HepG2 (cell line): ENCODE measurements at regions not wholly inside any gene's neighbourhood (a gene's known extent, or its start where the extent isn't known, plus 50 kb on each side); places are given as distances from the start of the nearest gene placed in this dataset.

Source experiments
- ATAC-seq: fragments of 200-7000 bp; cut with Tn5 transposase; 3 replicates; pipeline ENCODE4 v1.9.1; 2020; ENCODE audit warnings: mild to moderate bottlenecking, moderate library complexity
- BruUV-seq: library from RNA; stranded (reverse); fragments of 400-500 nt; replicated peaks from 2 replicates; lab custom pipeline; 2021; lab: Mats Ljungman, UMichigan
- CTCF ChIA-PET: fragments of 300-600 bp; formaldehyde crosslinking; extraction: SDS; loops from one replicate; lab custom pipeline; 2021; ENCODE audit warnings: low total read pairs, inconsistent platforms, low intra/inter-chr PET ratio; lab: Yijun Ruan, JAX
- POLR2A ChIA-PET: fragments of 350-600 bp; sonication (Branson Sonifier 250); formaldehyde crosslinking; loops from one replicate; lab custom pipeline; 2020; ENCODE audit warnings: antibody characterized with exemption, inconsistent platforms; lab: Yijun Ruan, JAX
- DNase-seq: peaks from one replicate; pipeline ENCODE4 v3.0.0-alpha.2; 2015; ENCODE audit warnings: low spot score
- FAIRE-seq: peaks from 3 replicates; lab custom pipeline; 2011; peaks lifted over from hg19 to GRCh38; lab: Jason Lieb, UNC
- H2AFZ ChIP-seq: one replicate; pipeline ENCODE4 v1.6.1; 2011; ENCODE audit warnings: low read length, inconsistent platforms
- H3K27ac ChIP-seq: fragments of 300-600 bp; 3 replicates; pipeline ENCODE4 v1.8.0; 2011; ENCODE audit warnings: mixed run types, mild to moderate bottlenecking, mixed read lengths, low read length, inconsistent platforms; ENCODE audit not compliant: insufficient read depth; ENCODE audit errors: extremely low read length
- H3K27me3 ChIP-seq, 2 experiments: fragments of 200-600 bp in 1 of 2; 2 replicates in 1 of 2; 3 replicates in 1 of 2; pipeline versions ENCODE4 v1.6.0 to v1.8.0; 2011; ENCODE audit warnings: low read length in 2 of 2, mild to moderate bottlenecking in 2 of 2, moderate library complexity in 2 of 2, inconsistent platforms in 1 of 2; ENCODE audit not compliant: insufficient read depth in 2 of 2, control insufficient read depth in 1 of 2
- H3K36me3 ChIP-seq, 2 experiments: fragments of 200-600 bp in 1 of 2; replicated peaks in 1 of 2; 2 replicates in 1 of 2; 3 replicates in 1 of 2; pipeline versions ENCODE4 v1.5.1 to v1.8.0; 2011; ENCODE audit warnings: low read length in 2 of 2, inconsistent platforms in 1 of 2; ENCODE audit not compliant: insufficient read depth in 2 of 2, control insufficient read depth in 1 of 2
- H3K4me1 ChIP-seq: 2 replicates; pipeline ENCODE4 v1.5.1; 2012; ENCODE audit warnings: low read length, inconsistent platforms; ENCODE audit not compliant: insufficient read depth
- H3K4me2 ChIP-seq: 2 replicates; pipeline ENCODE4 v1.6.0; 2011; ENCODE audit warnings: low read depth, low read length, inconsistent platforms
- H3K4me3 ChIP-seq, 3 experiments: fragments of 200-600 bp in 1 of 3; sonication (generic), shearing (Covaris generic) in 1 of 3; replicated peaks in 1 of 3; 2 replicates each; pipeline ENCODE4 v1.5.1; 2011 to 2016; ENCODE audit warnings: low read length in 3 of 3, inconsistent platforms in 2 of 3, low read depth in 2 of 3, mild to moderate bottlenecking in 2 of 3, control low read depth in 1 of 3, mixed read lengths in 1 of 3; ENCODE audit not compliant: insufficient read depth in 1 of 3
- H3K79me2 ChIP-seq: one replicate; pipeline ENCODE4 v1.6.1; 2011; ENCODE audit warnings: low read length, inconsistent platforms; ENCODE audit not compliant: insufficient read depth
- H3K9ac ChIP-seq: 2 replicates; pipeline ENCODE4 v1.6.0; 2011; ENCODE audit warnings: mild to moderate bottlenecking, low read depth, low read length, inconsistent platforms; ENCODE audit not compliant: insufficient read depth
- H3K9me3 ChIP-seq: 2 replicates; pipeline ENCODE4 v1.5.1; 2012; ENCODE audit warnings: mild to moderate bottlenecking, low read length
- H4K20me1 ChIP-seq: 2 replicates; pipeline ENCODE4 v1.6.0; 2011; ENCODE audit warnings: inconsistent platforms, mild to moderate bottlenecking, low read length, moderate library complexity; ENCODE audit not compliant: insufficient read depth
- ARNT ChIP-seq: fragments of 450-650 bp; IDR thresholded peaks from 2 replicates; pipeline ENCODE4 v1.6.1; 2017
- DNMT1 ChIP-seq: sonication (generic); formaldehyde crosslinking; IDR thresholded peaks from 2 replicates; pipeline ENCODE4 v1.5.1; 2020; ENCODE audit warnings: mild to moderate bottlenecking, missing genetic modification reagents
- ETS1 ChIP-seq: sonication (generic); formaldehyde crosslinking; IDR thresholded peaks from 2 replicates; pipeline ENCODE4 v1.4.0; 2020; ENCODE audit warnings: missing genetic modification reagents
- HIVEP1 ChIP-seq: sonication (generic); formaldehyde crosslinking; IDR thresholded peaks from 2 replicates; pipeline ENCODE4 v1.4.0; 2020; ENCODE audit warnings: mild to moderate bottlenecking, missing genetic modification reagents
- HNRNPK ChIP-seq: fragments of 200-400 bp; formaldehyde crosslinking; IDR thresholded peaks from 2 replicates; pipeline ENCODE4 v1.6.1; 2018; ENCODE audit warnings: low read length, low read depth, moderate library complexity, mild to moderate bottlenecking; ENCODE audit not compliant: poor library complexity, severe bottlenecking
- HOXD1 ChIP-seq: sonication (generic); formaldehyde crosslinking; IDR thresholded peaks from 2 replicates; pipeline ENCODE4 v1.5.0; 2020; ENCODE audit warnings: missing genetic modification reagents
- KMT2B ChIP-seq: IDR thresholded peaks from 2 replicates; pipeline ENCODE4 v1.6.1; 2016; ENCODE audit warnings: missing genetic modification reagents, missing compliant biosample characterization
- NCOA2 ChIP-seq: sonication (generic); formaldehyde crosslinking; IDR thresholded peaks from 2 replicates; pipeline ENCODE4 v1.8.0; 2022; ENCODE audit warnings: inconsistent platforms
- PHF21A ChIP-seq: sonication (generic); formaldehyde crosslinking; IDR thresholded peaks from 2 replicates; pipeline ENCODE4 v1.5.0; 2020; ENCODE audit warnings: mild to moderate bottlenecking, missing genetic modification reagents
- POLR2G ChIP-seq: fragments of 200-400 bp; formaldehyde crosslinking; IDR thresholded peaks from 2 replicates; pipeline ENCODE4 v1.6.1; 2018; ENCODE audit warnings: mild to moderate bottlenecking, low read depth, low read length, moderate library complexity
- PRDM15 ChIP-seq: sonication (generic); formaldehyde crosslinking; IDR thresholded peaks from 2 replicates; pipeline ENCODE4 v1.4.0; 2020; ENCODE audit warnings: missing genetic modification reagents
- TFDP2 ChIP-seq: sonication (generic); formaldehyde crosslinking; IDR thresholded peaks from 2 replicates; pipeline ENCODE4 v1.4.0; 2020; ENCODE audit warnings: missing genetic modification reagents
- ZFP36 ChIP-seq: fragments of 150-350 bp; IDR thresholded peaks from 2 replicates; pipeline ENCODE4 v1.6.1; 2018; ENCODE audit warnings: borderline replicate concordance, low read length, low read depth; ENCODE audit not compliant: partially characterized antibody
- ZNF136 ChIP-seq: sonication (generic); formaldehyde crosslinking; IDR thresholded peaks from 2 replicates; pipeline ENCODE4 v1.8.1; 2022; ENCODE audit warnings: low read depth, mild to moderate bottlenecking, moderate library complexity, missing genetic modification reagents
- ZNF317 ChIP-seq: sonication (generic); formaldehyde crosslinking; IDR thresholded peaks from 2 replicates; pipeline ENCODE4 v1.5.0; 2020; ENCODE audit warnings: mild to moderate bottlenecking, missing genetic modification reagents
- ZNF530 ChIP-seq: sonication (generic); formaldehyde crosslinking; IDR thresholded peaks from 2 replicates; pipeline ENCODE4 v1.5.0; 2020; ENCODE audit warnings: low read depth, mild to moderate bottlenecking, missing genetic modification reagents
- ZNF749 ChIP-seq: sonication (generic); formaldehyde crosslinking; IDR thresholded peaks from 2 replicates; pipeline ENCODE4 v1.8.0; 2022; ENCODE audit warnings: mild to moderate bottlenecking, missing genetic modification reagents, moderate library complexity, borderline replicate concordance
- WGBS: methylation state at CpG from one replicate; pipeline ENCODE4 v1.1.6; 2017; ENCODE audit warnings: low lambda C conversion rate; 5-methylcytosine and 5-hydroxymethylcytosine counted together
- in situ Hi-C: cut with HindIII; loops from 2 replicates; pipeline ENCODE4 v1.10.0; 2017; ENCODE audit warnings: low pct_unique_long_range_greater_than_20kb; ENCODE audit not compliant: extremely low pct_ligation_motif_present
- intact Hi-C: fragments of 100-400 bp; cut with micrococcal nuclease; formaldehyde crosslinking; loops from one replicate; pipeline ENCODE4 v1.10.0; 2022; ENCODE audit not compliant: unreplicated experiment

- no peak for TF ChIP-seq ETS1 (CRISPR knock-in tag)
- TF ChIP-seq, all 625 proteins: peak for 0
These were observed 288.5 kb downstream of the SOX4 start (continued) for GRCh38 chr6:21881969-21882465.

- 50% methylated on average over 5 of the region's 5 CpGs for WGBS
- Histone ChIP-seq H3K79me2 (no peaks in the 10 kb centered on the region), H3K4me3 (no peak overlapping the region), H3K9ac (no peak overlapping the region), H4K20me1 (no peaks in the 10 kb centered on the region), H3K4me2 (no peak overlapping the region), H3K27me3 (peaks cover 0 to 10% of the 10 kb centered on the region in 2 experiments; a peak in 1 of 5 replicates), H3K27ac (no peak overlapping the region), H3K36me3 (no peaks in the 10 kb centered on the region), H3K4me1 (peaks cover 24% of the 10 kb centered on the region), H3K9me3 (no peaks in the 10 kb centered on the region), H2AFZ (no peak overlapping the region)
- no peak for FAIRE-seq
- TF ChIP-seq PRDM15 (CRISPR knock-in tag) (no peak), ARNT (no peak), HIVEP1 (no peak), ZNF749 (no peak), ZFP36 (no peak), DNMT1 (no peak), NCOA2 (CRISPR knock-in tag) (no peak), HNRNPK (no peak), ZNF530 (no peak), HOXD1 (CRISPR knock-in tag) (no peak), PHF21A (CRISPR knock-in tag) (no peak), TFDP2 (CRISPR knock-in tag) (no peak), ZNF317 (CRISPR knock-in tag) (no peak), KMT2B (no peak), ZNF136 (CRISPR knock-in tag) (no peak), POLR2G (no peak)
- CTCF ChIA-PET, result no interaction called here
- intact Hi-C loops (no loop called here), in situ Hi-C loops (no loop called here)
- POLR2A ChIA-PET, result no interaction called here
- DNase-seq, result no peak
- no TSS peak for BruUV-seq
- ATAC-seq, result no peak
These were observed 290.2 kb downstream of the SOX4 start for GRCh38 chr6:21883595-21884328.
